ENCODE measurements at regions not wholly inside any gene's neighbourhood (a gene's known extent, or its start where the extent isn't known, plus 50 kb on each side); places are given as distances from the start of the nearest gene placed in this dataset.

DNA sequence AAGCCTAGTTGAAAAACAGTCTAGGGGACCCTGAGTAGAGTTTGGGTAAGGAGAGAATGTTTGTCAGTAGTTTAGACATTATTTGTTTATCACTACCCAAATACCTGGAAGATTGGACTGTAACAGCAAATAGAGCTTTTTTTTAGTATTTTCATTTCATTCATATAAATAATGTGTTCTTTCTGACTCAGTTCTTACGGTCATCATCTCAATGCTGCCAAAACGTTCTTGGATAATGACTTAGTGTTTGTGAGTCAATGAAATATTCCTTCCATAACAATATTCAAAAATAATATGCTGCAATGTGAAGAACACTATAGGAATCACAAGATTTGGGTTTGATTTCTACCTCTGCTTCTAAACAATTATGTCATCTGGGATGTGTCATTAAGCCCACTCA, 400.0 kb upstream of the PKN2 start:
- TF ChIP-seq ZNF8 (CRISPR knock-in tag; IDR thresholded peaks at IDR 0.05) (no peak), ZNF565 (CRISPR knock-in tag; conservative IDR thresholded peaks at IDR 0.05; ENCODE audit: low read depth) (no peak), ZFP3 (CRISPR knock-in tag; IDR thresholded peaks at IDR 0.05) (no peak), ESRRG (CRISPR knock-in tag; IDR thresholded peaks at IDR 0.05) (no peak), TCF4 (CRISPR knock-in tag; IDR thresholded peaks at IDR 0.05; ENCODE audit: borderline replicate concordance) (no peak), SNAI2 (CRISPR knock-in tag; IDR thresholded peaks at IDR 0.05) (no peak), ZNF70 (CRISPR knock-in tag; IDR thresholded peaks at IDR 0.05) (no peak), TOX (CRISPR knock-in tag; IDR thresholded peaks at IDR 0.05; ENCODE audit: borderline replicate concordance) (no peak), ZFP30 (CRISPR knock-in tag; IDR thresholded peaks at IDR 0.05) (no peak), ISL1 (CRISPR knock-in tag; IDR thresholded peaks at IDR 0.05) (no peak), CSDC2 (CRISPR knock-in tag; IDR thresholded peaks at IDR 0.05) (no peak)
- TF ChIP-seq, protein P1, sequence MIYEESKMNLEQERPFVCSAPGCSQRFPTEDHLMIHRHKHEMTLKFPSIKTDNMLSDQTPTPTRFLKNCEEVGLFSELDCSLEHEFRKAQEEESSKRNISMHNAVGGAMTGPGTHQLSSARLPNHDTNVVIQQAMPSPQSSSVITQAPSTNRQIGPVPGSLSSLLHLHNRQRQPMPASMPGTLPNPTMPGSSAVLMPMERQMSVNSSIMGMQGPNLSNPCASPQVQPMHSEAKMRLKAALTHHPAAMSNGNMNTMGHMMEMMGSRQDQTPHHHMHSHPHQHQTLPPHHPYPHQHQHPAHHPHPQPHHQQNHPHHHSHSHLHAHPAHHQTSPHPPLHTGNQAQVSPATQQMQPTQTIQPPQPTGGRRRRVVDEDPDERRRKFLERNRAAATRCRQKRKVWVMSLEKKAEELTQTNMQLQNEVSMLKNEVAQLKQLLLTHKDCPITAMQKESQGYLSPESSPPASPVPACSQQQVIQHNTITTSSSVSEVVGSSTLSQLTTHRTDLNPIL (CRISPR knock-in tag; IDR thresholded peaks at IDR 0.05; ENCODE audit: low read depth): no peak
- TF ChIP-seq, protein P2, sequence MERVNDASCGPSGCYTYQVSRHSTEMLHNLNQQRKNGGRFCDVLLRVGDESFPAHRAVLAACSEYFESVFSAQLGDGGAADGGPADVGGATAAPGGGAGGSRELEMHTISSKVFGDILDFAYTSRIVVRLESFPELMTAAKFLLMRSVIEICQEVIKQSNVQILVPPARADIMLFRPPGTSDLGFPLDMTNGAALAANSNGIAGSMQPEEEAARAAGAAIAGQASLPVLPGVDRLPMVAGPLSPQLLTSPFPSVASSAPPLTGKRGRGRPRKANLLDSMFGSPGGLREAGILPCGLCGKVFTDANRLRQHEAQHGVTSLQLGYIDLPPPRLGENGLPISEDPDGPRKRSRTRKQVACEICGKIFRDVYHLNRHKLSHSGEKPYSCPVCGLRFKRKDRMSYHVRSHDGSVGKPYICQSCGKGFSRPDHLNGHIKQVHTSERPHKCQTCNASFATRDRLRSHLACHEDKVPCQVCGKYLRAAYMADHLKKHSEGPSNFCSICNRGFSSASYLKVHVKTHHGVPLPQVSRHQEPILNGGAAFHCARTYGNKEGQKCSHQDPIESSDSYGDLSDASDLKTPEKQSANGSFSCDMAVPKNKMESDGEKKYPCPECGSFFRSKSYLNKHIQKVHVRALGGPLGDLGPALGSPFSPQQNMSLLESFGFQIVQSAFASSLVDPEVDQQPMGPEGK (CRISPR knock-in tag; IDR thresholded peaks at IDR 0.05; ENCODE audit: borderline replicate concordance): no peak
- TF ChIP-seq, protein P3, sequence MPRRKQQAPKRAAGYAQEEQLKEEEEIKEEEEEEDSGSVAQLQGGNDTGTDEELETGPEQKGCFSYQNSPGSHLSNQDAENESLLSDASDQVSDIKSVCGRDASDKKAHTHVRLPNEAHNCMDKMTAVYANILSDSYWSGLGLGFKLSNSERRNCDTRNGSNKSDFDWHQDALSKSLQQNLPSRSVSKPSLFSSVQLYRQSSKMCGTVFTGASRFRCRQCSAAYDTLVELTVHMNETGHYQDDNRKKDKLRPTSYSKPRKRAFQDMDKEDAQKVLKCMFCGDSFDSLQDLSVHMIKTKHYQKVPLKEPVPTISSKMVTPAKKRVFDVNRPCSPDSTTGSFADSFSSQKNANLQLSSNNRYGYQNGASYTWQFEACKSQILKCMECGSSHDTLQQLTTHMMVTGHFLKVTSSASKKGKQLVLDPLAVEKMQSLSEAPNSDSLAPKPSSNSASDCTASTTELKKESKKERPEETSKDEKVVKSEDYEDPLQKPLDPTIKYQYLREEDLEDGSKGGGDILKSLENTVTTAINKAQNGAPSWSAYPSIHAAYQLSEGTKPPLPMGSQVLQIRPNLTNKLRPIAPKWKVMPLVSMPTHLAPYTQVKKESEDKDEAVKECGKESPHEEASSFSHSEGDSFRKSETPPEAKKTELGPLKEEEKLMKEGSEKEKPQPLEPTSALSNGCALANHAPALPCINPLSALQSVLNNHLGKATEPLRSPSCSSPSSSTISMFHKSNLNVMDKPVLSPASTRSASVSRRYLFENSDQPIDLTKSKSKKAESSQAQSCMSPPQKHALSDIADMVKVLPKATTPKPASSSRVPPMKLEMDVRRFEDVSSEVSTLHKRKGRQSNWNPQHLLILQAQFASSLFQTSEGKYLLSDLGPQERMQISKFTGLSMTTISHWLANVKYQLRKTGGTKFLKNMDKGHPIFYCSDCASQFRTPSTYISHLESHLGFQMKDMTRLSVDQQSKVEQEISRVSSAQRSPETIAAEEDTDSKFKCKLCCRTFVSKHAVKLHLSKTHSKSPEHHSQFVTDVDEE (CRISPR knock-in tag; IDR thresholded peaks at IDR 0.05): no peak
- TF ChIP-seq, protein P4, sequence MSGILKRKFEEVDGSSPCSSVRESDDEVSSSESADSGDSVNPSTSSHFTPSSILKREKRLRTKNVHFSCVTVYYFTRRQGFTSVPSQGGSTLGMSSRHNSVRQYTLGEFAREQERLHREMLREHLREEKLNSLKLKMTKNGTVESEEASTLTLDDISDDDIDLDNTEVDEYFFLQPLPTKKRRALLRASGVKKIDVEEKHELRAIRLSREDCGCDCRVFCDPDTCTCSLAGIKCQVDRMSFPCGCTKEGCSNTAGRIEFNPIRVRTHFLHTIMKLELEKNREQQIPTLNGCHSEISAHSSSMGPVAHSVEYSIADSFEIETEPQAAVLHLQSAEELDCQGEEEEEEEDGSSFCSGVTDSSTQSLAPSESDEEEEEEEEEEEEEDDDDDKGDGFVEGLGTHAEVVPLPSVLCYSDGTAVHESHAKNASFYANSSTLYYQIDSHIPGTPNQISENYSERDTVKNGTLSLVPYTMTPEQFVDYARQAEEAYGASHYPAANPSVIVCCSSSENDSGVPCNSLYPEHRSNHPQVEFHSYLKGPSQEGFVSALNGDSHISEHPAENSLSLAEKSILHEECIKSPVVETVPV (CRISPR knock-in tag; IDR thresholded peaks at IDR 0.05): no peak
- TF ChIP-seq, protein P5, sequence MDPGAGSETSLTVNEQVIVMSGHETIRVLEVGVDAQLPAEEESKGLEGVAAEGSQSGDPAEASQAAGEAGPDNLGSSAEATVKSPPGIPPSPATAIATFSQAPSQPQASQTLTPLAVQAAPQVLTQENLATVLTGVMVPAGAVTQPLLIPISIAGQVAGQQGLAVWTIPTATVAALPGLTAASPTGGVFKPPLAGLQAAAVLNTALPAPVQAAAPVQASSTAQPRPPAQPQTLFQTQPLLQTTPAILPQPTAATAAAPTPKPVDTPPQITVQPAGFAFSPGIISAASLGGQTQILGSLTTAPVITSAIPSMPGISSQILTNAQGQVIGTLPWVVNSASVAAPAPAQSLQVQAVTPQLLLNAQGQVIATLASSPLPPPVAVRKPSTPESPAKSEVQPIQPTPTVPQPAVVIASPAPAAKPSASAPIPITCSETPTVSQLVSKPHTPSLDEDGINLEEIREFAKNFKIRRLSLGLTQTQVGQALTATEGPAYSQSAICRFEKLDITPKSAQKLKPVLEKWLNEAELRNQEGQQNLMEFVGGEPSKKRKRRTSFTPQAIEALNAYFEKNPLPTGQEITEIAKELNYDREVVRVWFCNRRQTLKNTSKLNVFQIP (CRISPR knock-in tag; IDR thresholded peaks at IDR 0.05; ENCODE audit: borderline replicate concordance, low read depth): no peak
- no peak for ATAC-seq

DNA sequence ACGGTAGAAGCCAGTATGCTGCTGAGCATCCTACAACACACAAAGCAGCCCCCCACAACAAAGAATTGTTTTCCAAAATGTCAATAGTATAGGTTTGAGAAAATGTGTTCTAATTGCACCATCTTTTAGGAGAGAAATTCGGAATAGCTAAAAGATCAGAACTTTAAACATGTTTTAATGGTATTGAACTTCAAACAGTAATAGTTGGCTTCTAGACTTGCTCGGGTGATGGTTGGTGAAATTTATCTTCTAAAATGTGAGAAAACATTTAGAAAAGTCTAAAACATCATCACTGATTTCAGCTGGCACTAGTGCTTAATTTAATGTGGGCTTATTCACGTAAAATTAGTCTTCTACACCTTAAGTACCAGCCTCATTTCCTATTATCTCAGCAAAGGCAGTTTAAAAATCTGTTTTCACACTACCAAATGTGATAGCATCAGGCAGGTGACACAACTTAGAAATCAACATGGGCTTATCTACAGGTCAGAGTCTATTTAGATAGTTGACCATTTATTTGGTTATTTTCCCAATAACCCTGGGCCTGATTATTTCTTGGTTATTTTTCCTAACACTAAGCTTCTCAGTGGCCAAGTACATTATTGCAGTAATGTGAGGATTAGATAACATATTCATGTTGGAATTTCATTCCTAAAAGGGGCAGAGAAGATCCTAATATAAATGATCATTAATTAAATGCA, 399.3 kb upstream of the PKN2 start:
- no peak for ATAC-seq
- TF ChIP-seq, protein P1 (CRISPR knock-in tag; IDR thresholded peaks at IDR 0.05; ENCODE audit: low read depth): no peak
- TF ChIP-seq ZC3H10 (CRISPR knock-in tag; IDR thresholded peaks at IDR 0.05): no peak
- TF ChIP-seq OSR1 (CRISPR knock-in tag; IDR thresholded peaks at IDR 0.05): no peak
- TF ChIP-seq ISL1 (CRISPR knock-in tag; IDR thresholded peaks at IDR 0.05): no peak
- TF ChIP-seq CSDC2 (CRISPR knock-in tag; IDR thresholded peaks at IDR 0.05): no peak
- TF ChIP-seq ZFP3 (CRISPR knock-in tag; IDR thresholded peaks at IDR 0.05): no peak
- TF ChIP-seq ZNF8 (CRISPR knock-in tag; IDR thresholded peaks at IDR 0.05): no peak
- no peak for TF ChIP-seq ZNF565 (CRISPR knock-in tag; conservative IDR thresholded peaks at IDR 0.05; ENCODE audit: low read depth)
- no peak for TF ChIP-seq TCF4 (CRISPR knock-in tag; IDR thresholded peaks at IDR 0.05; ENCODE audit: borderline replicate concordance)
- TF ChIP-seq ZNF70 (CRISPR knock-in tag; IDR thresholded peaks at IDR 0.05): no peak
- TF ChIP-seq SNAI2 (CRISPR knock-in tag; IDR thresholded peaks at IDR 0.05): no peak
- no peak for TF ChIP-seq TOX (CRISPR knock-in tag; IDR thresholded peaks at IDR 0.05; ENCODE audit: borderline replicate concordance)
- TF ChIP-seq, protein P5 (CRISPR knock-in tag; IDR thresholded peaks at IDR 0.05; ENCODE audit: borderline replicate concordance, low read depth): no peak
- TF ChIP-seq, protein P2 (CRISPR knock-in tag; IDR thresholded peaks at IDR 0.05; ENCODE audit: borderline replicate concordance): no peak
- TF ChIP-seq, protein P4 (CRISPR knock-in tag; IDR thresholded peaks at IDR 0.05): no peak
- no peak for TF ChIP-seq BACH2 (CRISPR knock-in tag; IDR thresholded peaks at IDR 0.05; ENCODE audit: borderline replicate concordance)
